Fibroblast of the aortic adventitia (primary cell): ENCODE measurements at regions not wholly inside any gene's neighbourhood (a gene's known extent, or its start where the extent isn't known, plus 50 kb on each side); places are given as distances from the start of the nearest gene placed in this dataset.

Experiments
- DNase-seq: peaks from one replicate; pipeline ENCODE4 v3.0.0-alpha.2; 2010; ENCODE audit warnings: low read depth
- H3K4me3 ChIP-seq: 2 replicates; pipeline ENCODE4 v1.5.1; 2011; ENCODE audit warnings: low read depth, mild to moderate bottlenecking, control low read depth, low read length, moderate library complexity
- CTCF ChIP-seq: IDR thresholded peaks from 2 replicates; pipeline ENCODE4 v1.5.1; 2011; ENCODE audit warnings: mild to moderate bottlenecking, low read length, control low read depth, inconsistent platforms; ENCODE audit not compliant: insufficient read depth

- no peak overlapping the region for H3K4me3 ChIP-seq
- no peak for DNase-seq
- TF ChIP-seq CTCF, result no peak
These were observed 296.2 kb downstream of the TCERG1L start for GRCh38 chr10:131015271-131015670.

- TF ChIP-seq CTCF, result no peak
- DNase-seq, result no peak
- H3K4me3 ChIP-seq, result no peak overlapping the region
These were observed 295.0 kb downstream of the TCERG1L start for GRCh38 chr10:131016556-131016955.

- H3K4me3 ChIP-seq, result no peak overlapping the region
- DNase-seq, result no peak
- TF ChIP-seq CTCF, result no peak
These were observed 293.8 kb downstream of the TCERG1L start for GRCh38 chr10:131017566-131018285.

GRCh38 chr10:131018886-131019500 lies 292.5 kb downstream of the TCERG1L start:
- no peak for DNase-seq
- TF ChIP-seq CTCF, result no peak
- no peak overlapping the region for H3K4me3 ChIP-seq

- no peak for DNase-seq
- H3K4me3 ChIP-seq, result no peak overlapping the region
- TF ChIP-seq CTCF, result no peak
These were observed 291.8 kb downstream of the TCERG1L start for GRCh38 chr10:131019696-131020095.

- TF ChIP-seq CTCF, result no peak
- H3K4me3 ChIP-seq, result no peak overlapping the region
- no peak for DNase-seq
These were observed 290.7 kb downstream of the TCERG1L start for GRCh38 chr10:131020775-131021174.
